GM12891 (cell line): ENCODE measurements at regions not wholly inside any gene's neighbourhood (a gene's known extent, or its start where the extent isn't known, plus 50 kb on each side); places are given as distances from the start of the nearest gene placed in this dataset.

Source experiments
- DNase-seq: peaks from one replicate; pipeline ENCODE4 v3.0.0; 2011; ENCODE audit warnings: low spot score; ENCODE audit not compliant: insufficient read length
- FAIRE-seq: peaks from 2 replicates; lab custom pipeline; 2011; peaks lifted over from hg19 to GRCh38; lab: Jason Lieb, UNC
- PAX5 ChIP-seq: IDR thresholded peaks from 2 replicates; pipeline ENCODE4 v1.6.1; 2011; ENCODE audit warnings: low read length, moderate library complexity, mild to moderate bottlenecking; ENCODE audit not compliant: insufficient read depth, severe bottlenecking
- POLR2A ChIP-seq: IDR thresholded peaks from 2 replicates; pipeline ENCODE4 v1.6.1; 2011; ENCODE audit warnings: low read depth, low read length, control low read depth
- POLR2AphosphoS5 ChIP-seq: IDR thresholded peaks from 2 replicates; pipeline ENCODE4 v1.6.1; 2011; ENCODE audit warnings: low read depth, low read length, control low read depth
- POU2F2 ChIP-seq: IDR thresholded peaks from 2 replicates; pipeline ENCODE4 v1.6.1; 2011; ENCODE audit warnings: low read depth, mild to moderate bottlenecking, control low read depth, low read length, moderate library complexity
- SPI1 ChIP-seq: IDR thresholded peaks from 2 replicates; pipeline ENCODE4 v1.6.1; 2011; ENCODE audit warnings: low read depth, low read length, control low read depth
- TAF1 ChIP-seq: IDR thresholded peaks from 2 replicates; pipeline ENCODE4 v1.6.1; 2011; ENCODE audit warnings: low read depth, low read length, control low read depth

DNA sequence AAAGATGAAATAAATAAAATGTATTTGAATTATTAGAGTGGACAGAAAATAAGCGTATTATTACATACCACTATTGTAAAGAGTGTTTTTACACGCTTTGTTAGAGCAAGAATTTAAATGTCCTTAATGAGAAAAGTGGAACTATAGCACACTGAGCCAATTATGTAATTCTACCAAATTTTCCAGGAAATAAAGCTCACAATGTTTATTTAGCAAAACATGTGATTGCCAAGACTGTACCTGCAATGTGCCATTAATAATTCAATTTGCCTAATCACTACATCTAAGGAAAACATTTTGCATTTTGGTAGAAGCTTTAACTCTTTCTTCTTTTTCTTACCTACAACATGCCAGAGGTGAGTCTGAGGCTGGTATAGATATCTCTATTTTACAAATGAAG lies 58.7 kb upstream of the PHACTR1 start:
- DNase-seq (no peak), FAIRE-seq (no peak)
- TF ChIP-seq POLR2AphosphoS5 (no peak), POLR2A (no peak), TAF1 (no peak), POU2F2 (no peak), SPI1 (no peak), PAX5 (no peak)

DNA sequence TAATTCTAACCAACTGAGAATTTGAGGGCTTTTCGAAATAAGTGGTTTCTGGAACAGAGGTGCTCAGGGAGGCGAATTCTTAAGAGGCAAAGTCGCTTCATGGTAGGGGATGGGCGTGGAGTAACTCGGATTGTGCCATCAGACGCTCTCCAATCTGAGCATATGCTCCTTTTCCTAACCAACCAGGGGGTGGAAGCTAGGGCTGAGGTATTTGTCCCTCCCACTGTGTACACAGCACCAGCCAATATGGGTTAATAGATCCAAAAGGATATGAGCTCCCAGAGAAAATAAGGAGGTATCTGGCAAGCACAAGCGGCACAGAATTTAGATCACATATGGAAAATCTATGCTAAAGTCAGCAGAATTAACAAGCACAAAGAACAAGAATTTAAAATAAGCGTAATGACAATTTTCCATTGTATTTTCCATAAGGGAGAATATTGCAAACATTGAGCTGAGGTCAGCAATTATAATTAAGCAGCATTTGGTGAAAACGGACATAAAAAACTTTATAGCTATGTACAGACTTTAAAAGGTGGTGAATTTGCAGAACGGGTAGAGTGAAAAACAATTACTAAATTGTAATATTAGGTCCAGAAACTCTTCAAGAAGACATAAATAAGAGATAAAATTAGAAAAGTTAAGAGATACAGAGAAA lies 55.0 kb upstream of the PHACTR1 start:
- no peak for TF ChIP-seq PAX5
- TF ChIP-seq POLR2A = no peak
- TF ChIP-seq POLR2AphosphoS5 = no peak
- no peak for TF ChIP-seq POU2F2
- no peak for TF ChIP-seq SPI1
- no peak for TF ChIP-seq TAF1
- DNase-seq (no peak), FAIRE-seq (no peak)
